Keratinocyte (primary cell): ENCODE measurements at regions not wholly inside any gene's neighbourhood (a gene's known extent, or its start where the extent isn't known, plus 50 kb on each side); places are given as distances from the start of the nearest gene placed in this dataset.

Experiments
- DNase-seq: peaks from one replicate; pipeline ENCODE4 v3.0.0-alpha.2; 2011; ENCODE audit warnings: low read depth, missing footprints, low spot score
- FAIRE-seq: peaks from 2 replicates; lab custom pipeline; 2011; peaks lifted over from hg19 to GRCh38; lab: Jason Lieb, UNC
- H2AFZ ChIP-seq: 2 replicates; pipeline ENCODE4 v1.6.0; 2012; ENCODE audit warnings: low read length, control low read depth, inconsistent platforms; ENCODE audit not compliant: control insufficient read depth
- H3K27ac ChIP-seq: 2 replicates; pipeline ENCODE4 v1.5.1; 2011; ENCODE audit warnings: low read length; ENCODE audit not compliant: control insufficient read depth, insufficient read depth
- H3K27me3 ChIP-seq: 3 replicates; pipeline ENCODE4 v1.6.0; 2011; ENCODE audit warnings: low read length; ENCODE audit not compliant: control insufficient read depth, insufficient read depth; ENCODE audit errors: extremely low read depth
- H3K36me3 ChIP-seq, 2 experiments: 2 replicates in 1 of 2; 3 replicates in 1 of 2; pipeline ENCODE4 v1.5.1; 2011; ENCODE audit warnings: low read length in 2 of 2, mild to moderate bottlenecking in 1 of 2; ENCODE audit not compliant: control insufficient read depth in 2 of 2, insufficient read depth in 2 of 2; ENCODE audit errors: extremely low read depth in 1 of 2
- H3K4me1 ChIP-seq: 3 replicates; pipeline ENCODE4 v1.5.1; 2011; ENCODE audit warnings: low read length; ENCODE audit not compliant: control insufficient read depth, insufficient read depth; ENCODE audit errors: extremely low read depth
- H3K4me2 ChIP-seq: 3 replicates; pipeline ENCODE4 v1.6.0; 2011; ENCODE audit warnings: low read depth, low read length; ENCODE audit not compliant: control insufficient read depth, insufficient read depth; ENCODE audit errors: extremely low read depth
- H3K4me3 ChIP-seq, 3 experiments: fragments of 200-600 bp in 1 of 3; sonication (generic) in 1 of 3; 2 replicates in 2 of 3; 3 replicates in 1 of 3; pipeline ENCODE4 v1.5.1; 2011 to 2016; ENCODE audit warnings: low read length in 3 of 3, mild to moderate bottlenecking in 3 of 3, control low read depth in 2 of 3, inconsistent platforms in 1 of 3, low read depth in 1 of 3, mixed read lengths in 1 of 3, mixed run types in 1 of 3, moderate library complexity in 1 of 3; ENCODE audit not compliant: control insufficient read depth in 2 of 3, insufficient read depth in 2 of 3; ENCODE audit errors: extremely low read depth in 1 of 3
- H3K79me2 ChIP-seq: 2 replicates; pipeline ENCODE4 v1.6.0; 2012; ENCODE audit warnings: low read length; ENCODE audit not compliant: control insufficient read depth, insufficient read depth
- H3K9ac ChIP-seq: 3 replicates; pipeline ENCODE4 v1.6.0; 2011; ENCODE audit warnings: low read length; ENCODE audit not compliant: control insufficient read depth, insufficient read depth; ENCODE audit errors: extremely low read depth
- H3K9me1 ChIP-seq: 3 replicates; pipeline ENCODE4 v1.6.0; 2011; ENCODE audit warnings: low read length; ENCODE audit not compliant: control insufficient read depth, insufficient read depth; ENCODE audit errors: extremely low read depth
- H3K9me3 ChIP-seq: 2 replicates; pipeline ENCODE4 v1.5.1; 2012; ENCODE audit warnings: low read depth, low read length; ENCODE audit not compliant: control insufficient read depth
- H4K20me1 ChIP-seq: 3 replicates; pipeline ENCODE4 v1.6.0; 2011; ENCODE audit warnings: low read length; ENCODE audit not compliant: control insufficient read depth, insufficient read depth; ENCODE audit errors: extremely low read depth
- EZH2 ChIP-seq: IDR thresholded peaks from one replicate; pipeline ENCODE4 v1.6.1; 2012; ENCODE audit warnings: inconsistent platforms, mild to moderate bottlenecking, low read length, moderate library complexity
- dilution Hi-C: fragments of 300-500 bp; cut with MboI; formaldehyde crosslinking; loops from one replicate; pipeline ENCODE4 v1.7.0; 2020; ENCODE audit warnings: low sequenced_read_pairs; ENCODE audit not compliant: extremely low pct_ligation_motif_present
- TF ChIP-seq, protein P1 (sequence below), 3 experiments: IDR thresholded peaks in 1 of 3; conservative IDR thresholded peaks in 1 of 3; optimal IDR thresholded peaks in 1 of 3; 2 replicates in 2 of 3; 3 replicates in 1 of 3; pipeline versions ENCODE3 to v1.5.1; 2011; ENCODE audit warnings: low read length in 3 of 3, mild to moderate bottlenecking in 3 of 3, moderate library complexity in 2 of 3, control low read depth in 1 of 3, inconsistent platforms in 1 of 3; ENCODE audit not compliant: insufficient read depth in 2 of 3; ENCODE audit errors: extremely low read depth in 1 of 3

DNA sequence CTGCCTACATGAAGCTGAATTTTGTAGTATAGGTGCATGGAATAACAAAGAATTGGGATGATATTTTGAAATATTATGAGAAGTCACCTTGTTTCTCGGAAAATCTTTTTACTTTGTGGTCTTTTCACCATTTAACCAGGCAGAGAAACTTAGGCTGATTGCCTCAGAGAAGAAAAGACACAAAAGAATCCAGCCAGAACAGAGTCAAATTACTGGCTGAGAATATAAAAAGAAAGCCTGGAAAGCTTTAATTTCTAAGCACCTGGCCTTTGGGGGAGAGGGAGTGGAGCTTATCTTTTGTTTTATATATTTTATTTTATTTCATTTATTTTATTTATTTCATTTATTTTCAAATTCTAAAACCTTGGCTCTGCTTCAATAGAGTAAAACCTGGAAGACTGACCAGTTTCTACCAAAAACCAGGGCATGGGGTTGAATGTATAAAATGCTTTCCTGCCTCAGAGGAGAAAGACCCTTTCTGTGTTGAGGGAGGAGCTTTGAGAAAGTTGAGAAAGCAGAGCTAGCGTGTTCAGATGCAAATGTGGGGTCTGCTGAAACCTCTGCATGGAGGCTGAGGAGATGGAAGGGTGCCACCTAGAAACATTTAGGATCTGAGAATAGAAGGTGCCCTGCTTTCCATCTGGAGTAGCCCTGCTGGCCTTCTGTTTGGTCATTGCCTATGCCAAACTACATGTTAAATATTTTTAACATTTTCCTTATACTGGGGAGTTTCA lies 81.6 kb downstream of the NREP start:
- H3K9ac ChIP-seq: no peak overlapping the region
- DNase-seq (no peak), FAIRE-seq (no peak)
- H3K4me3 ChIP-seq: no peak overlapping the region
- no peak for TF ChIP-seq EZH2
- TF ChIP-seq, protein P1, sequence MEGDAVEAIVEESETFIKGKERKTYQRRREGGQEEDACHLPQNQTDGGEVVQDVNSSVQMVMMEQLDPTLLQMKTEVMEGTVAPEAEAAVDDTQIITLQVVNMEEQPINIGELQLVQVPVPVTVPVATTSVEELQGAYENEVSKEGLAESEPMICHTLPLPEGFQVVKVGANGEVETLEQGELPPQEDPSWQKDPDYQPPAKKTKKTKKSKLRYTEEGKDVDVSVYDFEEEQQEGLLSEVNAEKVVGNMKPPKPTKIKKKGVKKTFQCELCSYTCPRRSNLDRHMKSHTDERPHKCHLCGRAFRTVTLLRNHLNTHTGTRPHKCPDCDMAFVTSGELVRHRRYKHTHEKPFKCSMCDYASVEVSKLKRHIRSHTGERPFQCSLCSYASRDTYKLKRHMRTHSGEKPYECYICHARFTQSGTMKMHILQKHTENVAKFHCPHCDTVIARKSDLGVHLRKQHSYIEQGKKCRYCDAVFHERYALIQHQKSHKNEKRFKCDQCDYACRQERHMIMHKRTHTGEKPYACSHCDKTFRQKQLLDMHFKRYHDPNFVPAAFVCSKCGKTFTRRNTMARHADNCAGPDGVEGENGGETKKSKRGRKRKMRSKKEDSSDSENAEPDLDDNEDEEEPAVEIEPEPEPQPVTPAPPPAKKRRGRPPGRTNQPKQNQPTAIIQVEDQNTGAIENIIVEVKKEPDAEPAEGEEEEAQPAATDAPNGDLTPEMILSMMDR (optimal IDR thresholded peaks at IDR 0.05 in 1 of 3, IDR thresholded peaks at IDR 0.05 in 1 of 3, conservative IDR thresholded peaks at IDR 0.05 in 1 of 3; ENCODE audit: extremely low read depth in 1 of 3, insufficient read depth in 2 of 3, low read length in 3 of 3): no peak
- peaks cover 15% of the 10 kb centered on the region for H3K4me1 ChIP-seq
- H3K27ac ChIP-seq: no peak overlapping the region
- H3K79me2 ChIP-seq: no peaks in the 10 kb centered on the region
- dilution Hi-C loops: no loop called here
- H3K9me1 ChIP-seq: no peaks in the 10 kb centered on the region
- H2AFZ ChIP-seq: no peak overlapping the region
- H3K9me3 ChIP-seq: no peaks in the 10 kb centered on the region
- no peak overlapping the region for H3K4me2 ChIP-seq
- no peaks in the 10 kb centered on the region for H3K27me3 ChIP-seq
- H3K36me3 ChIP-seq: no peaks in the 10 kb centered on the region
- H4K20me1 ChIP-seq: no peaks in the 10 kb centered on the region

DNA sequence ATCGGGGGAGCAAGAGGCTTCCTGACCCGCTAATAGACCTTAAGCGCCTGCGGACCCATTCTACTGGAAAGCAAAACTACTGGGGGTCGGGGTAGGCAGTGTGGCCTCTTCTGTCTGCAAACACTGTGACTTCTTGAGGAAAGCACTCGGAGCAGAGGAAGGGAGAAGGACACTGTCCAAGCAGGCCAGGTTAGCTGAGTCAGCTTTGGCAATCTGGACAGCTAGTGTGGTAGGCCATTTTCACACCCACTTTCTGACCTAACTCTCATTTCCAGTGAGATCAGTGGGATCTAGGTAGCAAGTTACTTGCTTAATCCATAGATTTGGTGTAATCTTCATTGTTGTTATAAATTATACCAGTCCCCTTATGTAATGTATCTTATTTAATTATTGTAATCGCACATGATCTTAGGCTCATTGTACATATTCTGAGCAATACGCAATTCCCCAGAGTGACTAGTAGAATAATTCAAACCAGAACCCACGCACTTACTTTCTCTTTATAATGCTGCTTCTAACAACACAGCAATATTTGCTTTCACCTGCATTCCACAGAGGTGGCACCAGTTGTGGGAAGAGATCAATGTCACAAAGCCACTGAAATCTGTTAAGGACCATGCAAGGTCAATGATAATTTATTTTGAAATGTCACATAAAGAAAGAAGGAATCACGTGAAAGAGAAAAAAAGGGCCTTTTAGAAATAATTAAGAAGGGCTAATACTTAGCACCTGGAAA lies 82.9 kb downstream of the NREP start:
- peaks cover 20% of the 10 kb centered on the region for H3K4me1 ChIP-seq
- TF ChIP-seq, protein P1 (optimal IDR thresholded peaks at IDR 0.05 in 1 of 3, IDR thresholded peaks at IDR 0.05 in 1 of 3, conservative IDR thresholded peaks at IDR 0.05 in 1 of 3; ENCODE audit: extremely low read depth in 1 of 3, insufficient read depth in 2 of 3, low read length in 3 of 3): no peak
- TF ChIP-seq EZH2: no peak
- no peaks in the 10 kb centered on the region for H3K27me3 ChIP-seq
- no peak overlapping the region for H3K27ac ChIP-seq
- dilution Hi-C loops: no loop called here
- H3K79me2 ChIP-seq: no peaks in the 10 kb centered on the region
- H3K9ac ChIP-seq: no peak overlapping the region
- no peaks in the 10 kb centered on the region for H4K20me1 ChIP-seq
- DNase-seq: no peak
- H3K36me3 ChIP-seq: no peaks in the 10 kb centered on the region
- no peak overlapping the region for H2AFZ ChIP-seq
- peaks cover 2% of the 10 kb centered on the region for H3K9me1 ChIP-seq
- FAIRE-seq: no peak
- H3K4me2 ChIP-seq: no peak overlapping the region
- H3K9me3 ChIP-seq: no peaks in the 10 kb centered on the region
- no peak overlapping the region for H3K4me3 ChIP-seq
